ENCODE measurements at regions not wholly inside any gene's neighbourhood (a gene's known extent, or its start where the extent isn't known, plus 50 kb on each side); places are given as distances from the start of the nearest gene placed in this dataset.
"Not testable (repeated sequence)": the region's sequence is repeated elsewhere in the genome, so short reads cannot be mapped to it uniquely, and the experiment has no call there.

GRCh38 chr7:131935180-131935579 lies 378.8 kb upstream of the PODXL start:
- H3K9ac ChIP-seq (ENCODE audit: low read length), result no peak overlapping the region
- H3K27me3 ChIP-seq (ENCODE audit: insufficient read depth, low read length), result no peaks in the 10 kb centered on the region
- H3K27ac ChIP-seq (ENCODE audit: low read depth, low read length, poor library complexity, severe bottlenecking), result no peak overlapping the region
- H3K9me3 ChIP-seq (ENCODE audit: low read length), result no peaks in the 10 kb centered on the region
- H3K9me2 ChIP-seq (ENCODE audit: low read depth, low read length), result no peaks in the 10 kb centered on the region
- H3K79me2 ChIP-seq (ENCODE audit: insufficient read depth, low read length), result no peaks in the 10 kb centered on the region
- H3K4me3 ChIP-seq (ENCODE audit: low read depth, low read length, poor library complexity, severe bottlenecking), result no peak overlapping the region
- H3K4me2 ChIP-seq (ENCODE audit: low read length), result no peak overlapping the region
- no peaks in the 10 kb centered on the region for H3F3A ChIP-seq (ENCODE audit: insufficient read depth, low read length)
- no peaks in the 10 kb centered on the region for H3K36me3 ChIP-seq (ENCODE audit: insufficient read depth, low read length)
- no peak overlapping the region for H2AFZ ChIP-seq (ENCODE audit: low read length)
- no peak for TF ChIP-seq EZH2 (IDR thresholded peaks at IDR 0.05; ENCODE audit: borderline replicate concordance, low read length)
- TF ChIP-seq CTCF (IDR thresholded peaks at IDR 0.05; ENCODE audit: low read length), result no peak
- H3K4me1 ChIP-seq (ENCODE audit: insufficient read depth, low read length, severe bottlenecking), result no peaks in the 10 kb centered on the region
- no peaks in the 10 kb centered on the region for H4K20me1 ChIP-seq (ENCODE audit: insufficient read depth, low read length)

- Histone ChIP-seq H3K4me2 (ENCODE audit: low read length) (no peak overlapping the region), H3K36me3 (ENCODE audit: insufficient read depth, low read length) (no peaks in the 10 kb centered on the region), H3K4me1 (ENCODE audit: insufficient read depth, low read length, severe bottlenecking) (no peaks in the 10 kb centered on the region), H3K79me2 (ENCODE audit: insufficient read depth, low read length) (no peaks in the 10 kb centered on the region), H2AFZ (ENCODE audit: low read length) (no peak overlapping the region), H3K9ac (ENCODE audit: low read length) (no peak overlapping the region), H3K4me3 (ENCODE audit: low read depth, low read length, poor library complexity, severe bottlenecking) (no peak overlapping the region), H3K27ac (ENCODE audit: low read depth, low read length, poor library complexity, severe bottlenecking) (no peak overlapping the region), H3K9me2 (ENCODE audit: low read depth, low read length) (no peaks in the 10 kb centered on the region), H3K27me3 (ENCODE audit: insufficient read depth, low read length) (no peaks in the 10 kb centered on the region), H3F3A (ENCODE audit: insufficient read depth, low read length) (no peaks in the 10 kb centered on the region), H3K9me3 (ENCODE audit: low read length) (no peaks in the 10 kb centered on the region), H4K20me1 (ENCODE audit: insufficient read depth, low read length) (no peaks in the 10 kb centered on the region)
- TF ChIP-seq EZH2 (IDR thresholded peaks at IDR 0.05; ENCODE audit: borderline replicate concordance, low read length) (no peak), CTCF (IDR thresholded peaks at IDR 0.05; ENCODE audit: low read length) (no peak)
Observed at GRCh38 chr7:131934452-131934851, 378.0 kb upstream of the PODXL start.

GRCh38 chr7:131933751-131934289 lies 377.4 kb upstream of the PODXL start:
- no peaks in the 10 kb centered on the region for H3K9me3 ChIP-seq (ENCODE audit: low read length)
- H3K9me2 ChIP-seq (ENCODE audit: low read depth, low read length), result no peaks in the 10 kb centered on the region
- no peaks in the 10 kb centered on the region for H3K4me1 ChIP-seq (ENCODE audit: insufficient read depth, low read length, severe bottlenecking)
- no peak overlapping the region for H3K27ac ChIP-seq (ENCODE audit: low read depth, low read length, poor library complexity, severe bottlenecking)
- H2AFZ ChIP-seq (ENCODE audit: low read length), result no peak overlapping the region
- H4K20me1 ChIP-seq (ENCODE audit: insufficient read depth, low read length), result no peaks in the 10 kb centered on the region
- no peak overlapping the region for H3K4me2 ChIP-seq (ENCODE audit: low read length)
- no peak overlapping the region for H3K4me3 ChIP-seq (ENCODE audit: low read depth, low read length, poor library complexity, severe bottlenecking)
- H3K9ac ChIP-seq (ENCODE audit: low read length), result no peak overlapping the region
- no peaks in the 10 kb centered on the region for H3K36me3 ChIP-seq (ENCODE audit: insufficient read depth, low read length)
- no peaks in the 10 kb centered on the region for H3K79me2 ChIP-seq (ENCODE audit: insufficient read depth, low read length)
- H3F3A ChIP-seq (ENCODE audit: insufficient read depth, low read length), result no peaks in the 10 kb centered on the region
- TF ChIP-seq EZH2 (IDR thresholded peaks at IDR 0.05; ENCODE audit: borderline replicate concordance, low read length) (no peak), CTCF (IDR thresholded peaks at IDR 0.05; ENCODE audit: low read length) (no peak)
- no peaks in the 10 kb centered on the region for H3K27me3 ChIP-seq (ENCODE audit: insufficient read depth, low read length)

- not testable (repeated sequence) for H2AFZ ChIP-seq (ENCODE audit: low read length); H3K9me3 ChIP-seq (ENCODE audit: low read length); H3F3A ChIP-seq (ENCODE audit: insufficient read depth, low read length); H3K4me3 ChIP-seq (ENCODE audit: low read depth, low read length, poor library complexity, severe bottlenecking); H4K20me1 ChIP-seq (ENCODE audit: insufficient read depth, low read length); H3K4me2 ChIP-seq (ENCODE audit: low read length); H3K9ac ChIP-seq (ENCODE audit: low read length); H3K9me2 ChIP-seq (ENCODE audit: low read depth, low read length); H3K4me1 ChIP-seq (ENCODE audit: insufficient read depth, low read length, severe bottlenecking); H3K27me3 ChIP-seq (ENCODE audit: insufficient read depth, low read length); H3K79me2 ChIP-seq (ENCODE audit: insufficient read depth, low read length); H3K36me3 ChIP-seq (ENCODE audit: insufficient read depth, low read length); H3K27ac ChIP-seq (ENCODE audit: low read depth, low read length, poor library complexity, severe bottlenecking)
Observed at GRCh38 chr7:131933219-131933618, 376.8 kb upstream of the PODXL start.
